T-helper 2 cell (primary cell): ENCODE measurements at regions not wholly inside any gene's neighbourhood (a gene's known extent, or its start where the extent isn't known, plus 50 kb on each side); places are given as distances from the start of the nearest gene placed in this dataset.
"Not testable (repeated sequence)": the region's sequence is repeated elsewhere in the genome, so short reads cannot be mapped to it uniquely, and the experiment has no call there.

Experiments
- DNase-seq, 5 experiments: peaks; one replicate each; pipeline versions ENCODE4 v3.0.0 to v3.0.0-alpha.2; 2012 to 2022

GRCh38 chr12:69028941-69029729 lies 96.2 kb upstream of the CPM start:
- no peak for DNase-seq

GRCh38 chr12:69030321-69030720 lies 97.3 kb upstream of the CPM start:
- DNase-seq = no peak

DNA sequence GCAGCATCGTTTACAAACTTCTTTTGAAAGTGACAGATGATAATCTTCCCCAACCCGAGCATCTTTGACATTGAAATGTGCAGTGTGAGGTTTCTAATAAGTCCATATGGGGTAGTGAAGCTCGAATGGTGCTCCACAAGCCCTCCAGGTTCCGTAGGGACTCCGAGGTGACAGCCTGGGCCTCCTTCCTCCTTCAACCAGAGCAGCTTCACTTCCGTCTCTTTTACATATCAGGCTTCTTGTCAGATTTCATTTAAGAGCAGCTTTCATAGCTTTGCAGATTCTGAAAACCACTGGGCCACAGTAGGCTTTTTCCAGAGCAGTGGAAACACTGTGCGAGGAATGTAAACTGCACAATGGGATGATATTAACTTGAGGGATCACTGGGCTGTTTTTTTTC lies 103.6 kb upstream of the CPM start:
- no peak for DNase-seq

DNA sequence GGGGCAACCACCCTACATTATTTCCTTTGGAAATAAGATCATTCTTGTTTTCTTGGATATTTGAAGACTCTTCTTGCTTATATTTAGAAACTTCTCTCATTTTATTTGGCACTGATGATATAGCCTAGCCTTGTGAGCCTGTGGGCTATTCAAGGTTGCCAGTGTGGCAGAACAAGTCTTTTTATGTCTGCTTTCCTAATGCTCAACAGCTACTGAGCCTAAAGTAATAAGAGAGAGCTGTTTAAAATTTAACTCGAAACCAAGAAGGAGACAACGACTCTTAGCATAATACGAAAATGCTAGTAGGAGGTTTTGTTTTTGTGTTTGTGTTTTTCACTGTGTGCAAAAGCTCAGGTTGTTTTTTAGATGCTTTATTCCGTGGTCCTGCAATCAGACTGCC lies 104.0 kb upstream of the CPM start:
- no peak for DNase-seq

GRCh38 chr12:69039911-69040310 lies 106.9 kb upstream of the CPM start:
- no peak for DNase-seq

- DNase-seq = no peak
Measured at GRCh38 chr12:69042557-69042956, 109.6 kb upstream of the CPM start.

DNA sequence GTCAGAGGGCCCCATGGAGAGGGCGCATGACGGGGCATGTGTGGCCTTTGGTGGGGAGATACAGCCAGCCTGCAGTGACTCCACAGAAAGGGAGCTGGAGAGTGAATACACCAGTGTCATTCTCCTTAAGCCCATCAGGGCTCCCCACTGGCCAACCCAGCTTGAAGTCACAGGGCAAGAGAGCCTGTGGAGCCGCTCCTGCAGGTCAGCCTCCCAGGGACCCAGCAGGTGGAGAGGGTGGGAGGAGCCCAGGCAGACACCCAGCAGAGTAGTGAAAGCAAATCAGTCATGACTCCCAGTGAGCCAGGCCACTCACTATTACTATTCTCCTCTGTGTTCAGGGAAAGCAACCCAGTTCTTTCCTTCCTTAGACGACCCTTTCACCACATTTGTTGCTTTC lies 110.0 kb upstream of the CPM start:
- DNase-seq = no peak

DNA sequence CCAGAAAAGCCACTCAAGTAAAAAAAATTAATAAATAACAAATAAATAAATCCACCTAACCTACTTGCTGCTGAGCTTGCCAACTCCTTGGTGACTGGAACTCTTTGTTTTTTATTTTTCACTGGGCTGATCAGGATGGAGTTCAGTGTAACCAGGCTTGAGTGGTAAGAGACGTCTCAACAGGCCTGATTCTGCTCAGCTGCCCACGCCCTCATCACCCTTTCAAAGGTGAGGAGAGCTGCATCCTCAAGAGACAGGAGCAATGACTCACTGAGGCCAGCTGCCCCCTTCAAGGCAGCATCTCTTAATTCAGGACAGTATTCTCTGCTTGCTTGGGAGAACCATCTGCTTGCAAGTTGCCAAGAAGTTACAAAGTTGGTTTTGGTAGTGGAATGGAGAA lies 111.9 kb upstream of the CPM start:
- no peak for DNase-seq

GRCh38 chr12:69045430-69045829 lies 112.5 kb upstream of the CPM start:
- no peak for DNase-seq

- no peak for DNase-seq
Measured at GRCh38 chr12:69046363-69046762, 113.4 kb upstream of the CPM start.

DNA sequence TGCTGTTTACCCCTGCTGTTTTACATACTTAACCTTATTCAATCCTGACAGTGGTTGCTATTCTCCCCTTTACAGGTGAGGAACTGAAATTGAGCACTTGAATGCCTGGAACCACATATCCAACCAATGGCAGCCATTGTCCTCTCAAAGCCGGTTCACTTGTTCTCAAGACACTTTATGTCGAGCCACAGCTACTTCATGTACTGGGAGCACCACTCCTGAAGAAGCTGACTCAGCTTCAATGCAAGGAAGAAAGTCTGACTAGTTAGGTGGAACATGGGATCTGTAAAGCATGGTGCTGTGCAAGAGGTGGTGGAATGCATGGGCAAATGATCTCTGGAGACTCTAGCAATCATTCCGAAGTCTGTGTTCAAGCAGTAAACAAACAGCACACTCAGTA lies 113.9 kb upstream of the CPM start:
- DNase-seq = no peak

DNA sequence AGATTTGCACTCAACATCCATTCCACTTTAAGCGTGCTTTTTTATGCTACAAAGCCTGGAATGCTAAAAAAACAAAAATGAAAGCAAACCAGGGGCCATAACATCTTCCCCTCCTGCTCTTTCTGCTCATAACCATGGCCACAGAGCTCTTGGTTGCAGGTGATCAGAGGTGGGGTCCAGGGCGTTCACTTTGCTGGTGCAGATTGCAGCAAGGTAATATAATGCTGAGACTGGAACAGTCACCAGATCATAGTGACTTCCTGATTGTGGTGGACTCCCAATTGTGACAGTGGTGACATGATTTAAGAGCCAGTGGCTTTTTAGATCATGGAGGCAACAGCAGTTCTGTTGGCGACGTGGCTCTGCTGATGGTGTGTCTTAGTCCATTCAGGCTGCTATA lies 115.0 kb upstream of the CPM start:
- DNase-seq = no peak

GRCh38 chr12:69049855-69050254 lies 116.9 kb upstream of the CPM start:
- DNase-seq = not testable (repeated sequence)

DNA sequence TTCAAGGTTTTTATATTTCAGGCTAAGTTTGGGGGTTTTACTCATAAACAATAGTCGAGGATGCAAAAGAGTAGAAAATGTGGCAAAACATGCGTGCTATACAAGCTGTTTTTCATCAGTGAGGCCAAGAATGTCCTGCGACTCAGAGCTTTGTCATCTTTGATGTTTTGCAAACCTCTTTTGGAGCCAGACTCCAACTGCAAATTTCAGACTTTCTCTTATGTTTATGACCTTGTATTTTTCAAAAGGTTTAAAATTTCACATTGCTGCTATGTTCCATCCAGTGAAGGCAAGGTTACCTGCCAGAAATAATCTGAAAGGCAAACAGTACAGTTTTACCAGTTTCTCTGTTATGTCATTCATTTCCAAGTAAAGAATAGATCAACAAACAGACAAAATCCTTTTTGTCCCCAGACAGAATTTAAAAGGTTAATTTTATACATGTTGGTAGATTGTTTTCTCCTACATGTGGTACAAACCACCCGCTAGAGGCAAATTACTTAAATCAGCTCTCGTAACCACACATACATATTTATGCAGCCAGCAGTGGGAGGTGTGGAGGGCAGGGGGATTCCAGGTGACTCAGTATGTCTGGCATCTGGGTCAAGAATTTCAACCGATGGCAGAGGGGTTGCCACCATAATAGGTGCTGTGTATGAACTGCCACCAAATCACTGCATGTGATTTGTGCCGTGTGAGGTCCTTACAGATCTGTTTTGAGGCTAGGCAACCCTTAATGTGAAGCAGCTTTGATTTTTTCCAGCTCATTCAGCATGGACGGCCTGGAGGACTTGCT lies 119.8 kb upstream of the CPM start:
- peak in 2 of 5 experiments; percentile 26 to 82 for DNase-seq

- no peak for DNase-seq
Measured at GRCh38 chr12:69054343-69055056, 121.5 kb upstream of the CPM start.

DNA sequence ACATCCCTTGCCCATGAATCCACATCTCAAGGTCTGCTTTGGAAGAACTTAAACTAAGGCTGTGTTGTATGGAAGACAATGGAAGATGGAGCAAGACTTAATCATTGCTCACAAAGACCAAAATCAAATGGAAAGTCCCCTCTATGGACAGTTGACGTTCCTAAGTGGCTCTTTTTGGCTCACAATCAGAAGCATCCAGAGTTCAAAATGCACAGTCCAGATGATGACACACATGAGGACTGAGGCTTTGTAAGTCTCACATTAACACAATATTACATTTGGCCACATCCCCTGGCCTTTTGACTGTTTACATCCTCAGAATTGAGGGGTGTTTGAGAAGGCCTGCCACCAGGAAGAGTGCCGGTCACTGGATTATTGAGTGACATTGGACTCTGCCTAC lies 122.3 kb upstream of the CPM start:
- no peak for DNase-seq

GRCh38 chr12:69055706-69056105 lies 122.7 kb upstream of the CPM start:
- no peak for DNase-seq

GRCh38 chr12:69056743-69057515 lies 124.0 kb upstream of the CPM start:
- DNase-seq = no peak

DNA sequence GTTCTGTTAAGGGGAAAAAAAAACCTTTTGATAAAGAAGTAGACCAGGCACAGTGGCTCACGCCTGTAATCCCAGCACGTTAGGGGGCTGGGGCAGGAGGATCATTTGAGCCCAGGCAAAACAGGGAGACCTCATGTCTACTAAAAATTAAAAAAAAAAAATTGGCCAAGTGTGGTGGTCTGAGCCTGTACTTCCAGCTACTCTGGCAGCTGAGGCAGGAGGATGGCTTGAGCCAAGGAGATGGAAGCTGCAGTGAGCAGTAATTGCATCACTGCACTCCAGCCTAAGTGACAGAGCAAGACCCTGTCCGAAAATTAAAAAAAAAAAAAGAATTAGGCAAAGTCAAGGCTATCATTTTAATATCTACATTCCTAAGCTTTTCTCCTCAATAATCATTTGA lies 124.8 kb upstream of the CPM start:
- no peak for DNase-seq

DNA sequence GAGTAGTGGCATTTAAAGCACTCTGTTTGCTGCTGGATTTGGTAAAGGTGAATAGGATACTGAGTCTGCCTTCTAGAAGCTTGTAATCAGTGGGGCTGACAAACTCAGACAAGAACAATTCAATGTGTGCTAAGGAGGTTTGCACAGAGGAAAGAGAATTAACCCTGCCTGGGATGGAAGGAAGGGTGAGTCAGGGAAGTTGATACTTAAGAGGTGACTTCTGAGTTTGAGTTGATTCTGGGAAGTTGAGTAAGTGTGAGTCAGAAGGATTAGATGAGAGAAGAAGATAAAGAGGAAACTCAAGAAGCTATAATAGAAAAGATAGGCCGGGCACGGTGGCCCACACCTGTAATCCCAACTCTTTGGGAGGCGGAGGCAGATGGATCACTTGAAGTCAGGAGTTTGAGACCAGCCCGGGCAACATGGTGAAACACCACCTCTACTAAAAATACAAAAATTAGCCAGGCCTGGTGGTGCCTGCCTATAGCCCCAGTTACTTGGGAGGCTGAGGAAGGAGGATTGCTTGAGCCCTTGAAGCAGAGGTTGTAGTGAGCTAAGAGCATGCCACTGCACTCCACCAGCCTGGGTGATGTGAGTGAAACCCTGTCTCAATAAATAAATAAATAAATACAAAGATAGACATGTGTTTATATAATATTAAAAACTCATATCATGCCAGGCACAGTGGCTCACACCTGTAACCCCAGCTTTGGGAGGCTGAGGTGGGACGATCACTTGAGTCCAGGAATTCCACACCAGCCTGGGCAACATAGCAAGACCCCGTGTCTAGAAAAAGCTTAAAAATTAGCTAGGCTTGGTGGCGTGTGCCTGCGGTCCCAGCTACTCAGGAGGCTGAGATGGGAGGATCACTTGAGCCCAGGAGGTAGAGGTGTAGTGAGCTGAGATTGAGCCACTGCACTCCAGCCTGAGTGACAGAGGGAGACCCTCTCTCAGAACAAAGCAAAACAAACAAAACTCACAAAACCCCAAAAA lies 126.8 kb upstream of the CPM start:
- no peak for DNase-seq

DNA sequence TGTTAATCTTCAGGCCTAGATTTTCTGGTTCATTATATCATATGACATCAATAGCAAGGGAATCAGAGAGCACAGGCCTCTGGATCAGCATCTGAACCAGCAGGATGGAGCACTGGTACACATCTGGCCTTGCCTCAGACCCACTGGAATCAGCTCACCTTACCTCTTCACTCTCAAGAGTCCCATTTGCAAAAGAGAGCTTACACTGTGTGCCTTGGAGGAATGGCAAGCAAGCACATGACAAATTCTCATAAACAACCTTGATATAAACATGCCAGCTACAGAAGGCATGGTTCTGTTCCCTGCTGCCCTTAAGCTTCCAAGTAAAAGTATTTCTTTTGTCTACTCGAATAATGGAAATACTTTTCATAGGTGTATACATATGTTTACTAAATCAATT lies 128.6 kb upstream of the CPM start:
- no peak for DNase-seq
